HG03354 (cell line): ENCODE measurements at regions not wholly inside any gene's neighbourhood (a gene's known extent, or its start where the extent isn't known, plus 50 kb on each side); places are given as distances from the start of the nearest gene placed in this dataset.

ENCODE experiments used
- ATAC-seq: cut with Tn5 transposase; IDR thresholded peaks from one replicate; pipeline ENCODE4 v1.9.1; 2021; ENCODE audit warnings: mild to moderate bottlenecking; ENCODE audit not compliant: unreplicated experiment, poor library complexity, severe bottlenecking

DNA sequence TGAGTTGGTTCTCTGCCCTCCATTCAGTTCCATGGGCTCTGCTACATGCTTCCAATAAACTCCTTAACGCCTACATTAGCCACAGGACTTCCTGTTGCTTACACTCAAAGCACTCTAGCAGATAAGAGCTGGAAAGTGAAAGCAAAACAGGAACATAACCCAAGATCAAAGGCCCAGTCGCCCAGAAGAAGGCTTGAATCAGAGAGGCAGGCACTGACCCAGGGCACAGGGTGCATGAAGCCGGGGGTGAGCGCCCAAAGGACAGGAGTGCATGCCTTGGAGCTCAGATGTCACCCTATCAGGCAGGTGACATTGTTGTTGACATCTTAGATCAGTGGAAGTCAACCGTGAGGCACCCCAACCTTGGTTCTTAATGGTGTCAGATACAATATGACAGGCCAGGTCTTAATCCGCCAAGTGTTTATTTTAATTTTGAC is 235.1 kb downstream of the UACA start:
- ATAC-seq, result peak; percentile 84

GRCh38 chr15:70526974-70527325 is 236.4 kb downstream of the UACA start:
- ATAC-seq, result no peak

DNA sequence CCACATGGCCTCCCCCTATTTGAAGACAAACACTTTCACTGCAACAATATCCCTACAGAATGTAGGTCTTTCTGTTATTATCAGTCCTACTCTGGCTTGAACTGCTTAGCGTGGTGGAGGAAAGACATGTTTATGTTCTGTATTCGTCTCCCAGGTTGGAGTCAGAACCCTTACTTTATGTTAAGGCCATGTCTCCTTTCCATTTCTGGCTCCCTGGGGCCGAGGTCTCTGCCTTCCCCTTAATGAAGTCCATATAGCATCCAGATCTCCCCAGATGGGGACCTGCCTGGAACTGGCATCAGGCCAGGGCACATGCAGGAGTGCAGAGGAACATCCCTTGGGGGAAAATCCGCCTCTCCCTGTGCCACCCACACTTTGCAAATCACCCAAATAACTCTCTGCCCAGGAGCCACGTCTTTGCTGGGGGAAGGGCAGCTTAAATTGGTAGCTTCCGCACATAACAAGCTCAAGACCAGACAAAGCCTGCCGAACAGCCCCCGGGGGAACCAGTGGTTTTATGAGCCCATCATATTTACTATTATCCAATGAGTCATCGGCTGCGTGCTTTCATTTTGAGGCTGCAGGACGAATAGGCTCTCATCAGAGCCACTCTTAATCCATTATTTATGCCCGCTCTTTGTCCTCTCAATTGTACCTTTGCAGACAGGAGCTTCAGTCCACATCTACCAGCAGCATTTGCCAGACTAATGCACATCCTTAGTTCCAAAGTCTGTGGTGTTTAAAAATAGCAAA is 237.0 kb downstream of the UACA start:
- ATAC-seq, result no peak

GRCh38 chr15:70525551-70525950 is 237.8 kb downstream of the UACA start:
- no peak for ATAC-seq

DNA sequence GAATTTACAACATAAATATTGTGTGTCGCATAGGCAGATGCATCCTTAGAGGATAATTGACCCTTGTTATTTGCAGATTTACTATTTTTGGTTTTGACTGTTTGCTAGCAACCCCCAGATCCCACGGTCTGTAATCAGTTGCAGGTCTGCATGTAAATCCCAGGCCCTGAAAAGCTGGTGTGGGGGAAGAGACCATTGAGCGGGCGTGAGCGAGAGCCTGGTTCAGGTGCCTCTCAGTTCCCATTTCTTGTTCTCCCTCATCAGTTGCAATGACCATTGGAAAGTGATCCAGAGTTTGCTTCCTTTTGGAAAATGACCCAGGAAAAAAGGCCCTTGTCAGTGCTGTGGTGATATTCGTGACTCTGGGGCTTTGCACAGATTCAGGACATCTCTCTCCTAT is 238.9 kb downstream of the UACA start:
- no peak for ATAC-seq

GRCh38 chr15:70523616-70524015 is 239.7 kb downstream of the UACA start:
- ATAC-seq, result no peak

- ATAC-seq, result no peak
These were observed 240.2 kb downstream of the UACA start for GRCh38 chr15:70523192-70523591.

GRCh38 chr15:70522323-70522966 is 240.9 kb downstream of the UACA start:
- no peak for ATAC-seq

DNA sequence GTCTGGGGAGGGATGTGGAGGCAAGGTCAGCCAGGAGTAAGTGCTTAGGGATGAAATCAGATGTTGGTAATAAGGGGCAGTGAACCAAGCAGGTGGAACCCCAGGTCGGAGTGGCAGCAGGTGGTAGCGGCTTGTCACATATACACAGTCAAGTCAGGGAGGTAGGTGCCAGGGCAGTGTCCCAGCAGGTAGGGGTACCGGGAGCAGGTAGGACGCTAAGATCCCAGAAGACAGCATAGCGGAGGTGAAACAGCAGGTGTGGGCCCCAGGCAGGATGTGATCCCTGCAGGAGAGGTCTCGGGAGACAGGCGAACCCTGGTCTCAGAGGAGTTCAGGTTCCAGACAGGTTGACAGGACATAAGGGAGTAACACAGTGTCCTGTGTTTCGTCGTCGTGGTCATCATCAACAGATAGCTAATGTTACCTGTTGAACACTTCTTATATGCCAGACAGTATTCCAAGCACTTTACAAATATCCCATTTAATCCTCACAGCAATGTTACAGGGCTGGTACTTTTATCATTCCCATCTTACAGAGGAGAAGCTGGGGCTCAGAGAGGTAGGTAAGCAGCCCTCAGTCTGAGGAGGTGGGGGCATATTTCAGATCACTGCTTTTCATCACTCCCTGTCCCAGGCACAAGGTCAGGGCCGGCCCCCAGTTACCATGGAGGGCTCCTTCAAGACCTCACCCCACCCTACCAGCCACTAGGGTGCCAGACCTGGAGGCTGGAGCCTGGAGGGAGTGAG is 241.6 kb downstream of the UACA start:
- ATAC-seq, result no peak

DNA sequence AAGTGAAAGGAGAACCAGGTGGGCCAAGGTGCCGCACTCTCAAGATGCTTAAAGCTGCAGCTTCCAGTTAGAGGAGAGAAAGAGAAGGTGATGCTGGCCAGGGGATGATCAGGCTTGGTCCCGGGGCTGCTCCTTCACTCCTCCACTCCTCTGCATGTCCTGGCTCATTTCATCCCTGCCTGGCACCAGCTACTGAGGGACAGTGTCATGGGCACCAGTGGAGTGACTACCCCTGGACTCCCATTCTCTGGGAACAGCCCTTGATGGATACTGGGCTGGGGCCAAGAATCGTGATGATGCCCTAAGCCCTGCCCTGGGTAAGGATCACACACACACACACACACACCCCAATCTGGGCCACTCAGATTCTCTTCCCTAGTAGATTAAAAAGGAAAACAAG is 243.7 kb downstream of the UACA start:
- no peak for ATAC-seq

DNA sequence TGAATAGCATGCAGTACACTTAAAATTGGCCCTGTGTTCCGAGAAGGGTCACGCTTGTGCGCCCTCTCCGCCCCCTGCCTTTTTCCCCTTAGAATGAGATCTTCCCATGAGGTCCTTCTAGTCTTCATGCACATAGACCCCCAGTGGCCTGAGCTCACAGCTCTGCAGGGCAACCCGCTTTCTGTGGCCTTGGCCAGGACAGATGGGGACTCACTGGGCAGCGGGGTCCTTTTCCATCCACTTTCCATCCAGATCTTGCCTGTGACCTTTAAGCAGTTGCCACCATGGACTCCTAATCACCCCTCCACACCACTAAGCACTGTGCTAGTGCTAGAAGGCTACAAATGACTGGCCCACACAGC is 244.4 kb downstream of the UACA start:
- ATAC-seq, result no peak

DNA sequence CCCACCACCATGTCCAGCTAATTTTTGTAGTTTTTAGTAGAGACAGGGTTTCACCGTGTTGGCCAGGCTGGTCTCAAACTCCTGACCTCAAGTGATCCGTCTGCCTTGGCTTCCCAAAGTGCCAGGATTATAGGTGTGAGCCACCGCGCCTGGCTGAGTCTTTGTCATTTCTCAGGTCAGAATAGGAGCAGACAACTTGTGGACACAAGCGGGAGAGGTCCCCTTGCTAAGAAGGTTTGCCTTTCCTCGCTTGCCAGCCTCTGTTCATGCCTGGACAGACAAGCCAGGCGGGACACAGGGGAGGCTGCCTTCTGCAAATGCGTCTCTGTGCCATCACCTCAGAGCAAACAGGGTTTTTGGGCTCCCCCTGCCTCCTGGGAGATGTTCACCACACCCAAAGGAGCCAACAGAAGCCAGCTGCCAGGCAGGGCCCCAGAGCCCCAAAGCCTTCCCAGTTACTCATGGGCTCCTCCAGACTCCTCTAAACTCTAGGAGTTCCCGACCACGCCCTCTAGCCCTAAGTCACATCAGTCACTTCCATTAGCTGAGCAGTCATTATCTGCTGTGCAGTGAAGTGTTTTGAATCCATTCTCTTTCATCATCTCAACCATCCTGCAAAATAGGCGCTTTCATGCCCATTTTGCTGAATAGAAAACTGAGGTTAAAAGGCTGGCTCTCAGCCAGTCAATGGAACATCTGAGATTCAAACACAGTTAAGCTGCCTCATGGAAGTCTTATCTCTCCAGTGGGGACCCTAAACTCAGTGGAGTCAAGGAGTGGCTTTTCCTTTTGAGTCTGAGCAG is 245.0 kb downstream of the UACA start:
- no peak for ATAC-seq

GRCh38 chr15:70517194-70517590 is 246.2 kb downstream of the UACA start:
- ATAC-seq, result no peak

DNA sequence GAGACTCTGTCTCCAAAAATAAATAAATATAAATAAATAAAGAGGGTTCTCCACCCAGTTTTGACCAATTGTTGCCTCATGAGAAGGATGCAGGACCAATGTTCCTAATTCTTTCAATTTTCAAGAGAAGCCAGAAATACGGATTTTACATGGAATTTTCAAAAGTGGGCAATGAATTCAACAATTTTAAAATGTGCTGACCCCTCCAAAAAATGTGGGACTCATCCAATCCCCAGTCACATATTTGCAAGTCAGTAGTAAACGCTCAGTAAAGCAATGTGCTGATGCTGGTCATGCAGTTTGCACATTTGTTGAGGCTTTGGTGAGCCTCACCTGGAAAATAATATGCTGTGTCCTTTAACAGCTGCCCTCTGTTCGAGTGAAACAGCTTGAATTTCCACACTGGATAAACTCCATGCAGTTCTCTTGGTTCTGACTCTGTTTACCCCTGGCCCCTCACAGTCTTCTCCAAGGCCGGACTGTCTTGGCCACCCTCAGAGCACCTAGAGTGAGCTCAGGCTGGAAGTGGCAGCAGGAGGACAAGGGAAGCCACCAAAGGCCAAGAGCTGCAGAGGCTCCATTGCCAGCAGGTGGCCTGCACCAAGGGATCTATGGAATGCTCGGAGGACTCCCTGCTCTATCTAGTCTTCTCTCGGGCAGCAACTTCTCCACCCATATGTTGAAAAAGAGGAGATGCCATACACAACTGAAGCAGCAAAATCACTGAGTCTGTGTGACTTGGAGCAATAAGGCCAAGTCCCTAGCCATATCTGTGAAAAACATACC is 246.8 kb downstream of the UACA start:
- ATAC-seq, result no peak

- no peak for ATAC-seq
These were observed 249.1 kb downstream of the UACA start for GRCh38 chr15:70514251-70514650.

DNA sequence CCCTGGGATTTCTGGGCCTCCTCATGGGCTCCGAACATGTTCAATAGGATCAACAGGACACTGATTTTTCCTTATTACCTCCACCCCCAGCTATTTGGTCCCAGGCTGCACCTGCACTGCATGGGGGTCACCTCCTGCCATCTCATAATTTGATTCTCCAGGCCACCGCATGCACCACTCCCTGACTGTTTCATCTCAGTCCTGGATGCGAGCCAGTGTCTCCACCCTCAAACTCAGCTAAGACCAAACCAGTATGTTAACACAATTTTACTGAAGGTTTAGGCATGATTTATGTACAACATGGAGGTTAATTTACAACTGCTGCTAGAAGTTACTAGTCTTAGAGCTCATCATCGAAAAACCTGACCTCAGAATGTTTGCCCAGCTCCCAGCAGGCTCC is 249.5 kb downstream of the UACA start:
- no peak for ATAC-seq

DNA sequence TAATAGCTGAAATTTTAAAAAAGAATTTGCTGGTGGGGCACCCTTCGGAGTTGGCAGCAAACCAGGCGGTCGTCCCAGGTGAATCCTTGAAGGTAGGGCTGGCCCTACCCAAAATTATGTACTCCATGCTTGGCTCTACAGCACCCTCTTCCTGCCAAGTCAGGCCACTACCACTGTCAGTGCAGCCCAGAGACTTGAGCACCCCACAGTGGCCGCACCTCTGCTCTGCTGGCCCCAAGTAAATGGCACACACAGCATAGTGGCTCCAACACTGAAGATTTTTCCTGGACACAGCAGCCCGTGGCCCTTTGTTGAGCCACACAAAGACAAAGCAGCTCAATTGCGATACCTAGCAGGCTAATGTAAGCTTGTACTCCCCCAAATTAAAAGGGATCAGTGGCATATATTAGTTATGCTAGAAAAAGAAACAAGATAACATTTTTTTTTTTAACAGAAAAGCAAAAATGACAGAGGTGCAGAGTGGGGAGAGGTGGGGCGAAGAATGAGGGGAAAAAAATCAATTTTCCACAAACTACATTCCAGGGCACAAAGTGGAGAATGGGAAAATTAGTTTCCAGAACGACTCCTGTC is 250.5 kb downstream of the UACA start:
- peak; percentile 81 for ATAC-seq

DNA sequence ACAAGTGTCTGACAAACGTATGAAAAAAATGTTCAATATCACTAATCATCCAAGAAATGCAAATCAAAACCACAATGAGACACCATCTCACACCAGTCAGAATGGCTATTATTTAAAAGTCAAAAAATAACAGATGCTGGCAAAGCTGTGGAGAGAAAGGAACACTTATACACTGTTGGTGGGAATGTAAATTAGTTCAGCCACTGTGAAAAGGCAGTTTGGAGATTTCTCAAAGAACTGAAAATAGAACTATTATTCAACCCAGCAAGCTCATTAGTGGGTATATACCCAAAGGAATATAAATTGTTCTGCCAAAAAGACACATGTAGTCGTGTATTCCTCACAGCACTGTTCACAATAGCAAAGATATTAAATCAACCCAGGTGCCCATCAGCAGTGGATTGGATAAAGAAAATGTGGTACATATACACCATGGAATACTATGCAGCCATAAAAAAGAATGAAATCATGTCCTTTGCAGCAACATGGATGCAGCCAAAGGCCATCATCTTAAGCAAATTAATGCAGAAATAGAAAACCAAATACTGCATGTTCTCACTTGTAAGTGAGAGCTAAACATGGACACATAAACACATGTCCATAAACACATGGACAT is 251.3 kb downstream of the UACA start:
- peak; percentile 28 for ATAC-seq

DNA sequence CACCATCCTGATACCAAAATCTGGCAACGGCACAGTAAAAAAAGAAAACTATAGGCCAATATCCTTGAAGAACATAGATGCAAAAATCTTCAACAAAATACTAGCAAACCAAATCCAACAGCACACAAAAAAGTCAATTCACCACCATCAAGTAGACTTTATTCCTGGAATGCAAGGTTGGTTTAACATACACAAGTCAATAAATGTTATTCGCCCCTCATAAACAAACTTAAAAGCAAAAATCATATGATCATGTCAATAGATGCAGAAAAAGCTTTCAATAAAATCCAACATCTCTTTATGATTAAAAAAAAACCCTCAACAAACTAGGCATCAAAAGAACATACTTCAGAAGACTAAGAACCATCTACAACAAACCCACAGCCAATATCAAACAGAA is 252.9 kb downstream of the UACA start:
- ATAC-seq, result no peak
